IMR-90 (cell line): ENCODE measurements at regions not wholly inside any gene's neighbourhood (a gene's known extent, or its start where the extent isn't known, plus 50 kb on each side); places are given as distances from the start of the nearest gene placed in this dataset.

ENCODE experiments used
- ATAC-seq: fragments of 200-7000 bp; cut with Tn5 transposase; 2 replicates; pipeline ENCODE4 v1.9.1; 2020; ENCODE audit warnings: low read depth, mild to moderate bottlenecking, moderate library complexity
- BruUV-seq: library from RNA; stranded (reverse); fragments of 400-500 nt; replicated peaks from 2 replicates; lab custom pipeline; 2021; lab: Mats Ljungman, UMichigan
- CTCF ChIA-PET: fragments of 300-600 bp; formaldehyde crosslinking; extraction: SDS; loops from one replicate; lab custom pipeline; 2021; ENCODE audit warnings: antibody characterized with exemption; lab: Yijun Ruan, JAX
- POLR2A ChIA-PET: fragments of 300-600 bp; sonication (Branson Sonifier 250); formaldehyde crosslinking; loops from one replicate; lab custom pipeline; 2022; ENCODE audit warnings: antibody characterized with exemption; ENCODE audit not compliant: unreplicated experiment; lab: Charles Lee
- DNase-seq: peaks from one replicate; pipeline ENCODE4 v3.0.0; 2013
- H2AFZ ChIP-seq: replicated peaks from 2 replicates; pipeline ENCODE3; 2013; ENCODE audit warnings: low read length, mild to moderate bottlenecking; ENCODE audit not compliant: poor library complexity
- H2AK5ac ChIP-seq: 2 replicates; pipeline ENCODE4 v1.6.1; 2013; ENCODE audit warnings: low read depth, low read length, inconsistent platforms
- H2AK9ac ChIP-seq: replicated peaks from 2 replicates; pipeline ENCODE3; 2013; ENCODE audit warnings: mild to moderate bottlenecking, low read depth, low read length, moderate library complexity; ENCODE audit not compliant: poor library complexity
- H2BK120ac ChIP-seq: 2 replicates; pipeline ENCODE4 v1.6.1; 2013; ENCODE audit warnings: low read depth, low read length, inconsistent platforms
- H2BK15ac ChIP-seq: 3 replicates; pipeline ENCODE4 v1.6.1; 2013; ENCODE audit warnings: low read depth, low read length, inconsistent platforms
- H2BK20ac ChIP-seq: 2 replicates; pipeline ENCODE4 v1.6.1; 2013; ENCODE audit warnings: low read depth, mild to moderate bottlenecking, inconsistent platforms, low read length, moderate library complexity
- H2BK5ac ChIP-seq: 2 replicates; pipeline ENCODE4 v1.6.1; 2013; ENCODE audit warnings: mild to moderate bottlenecking, low read depth, low read length, inconsistent platforms; ENCODE audit not compliant: poor library complexity, severe bottlenecking
- H3K14ac ChIP-seq: replicated peaks from 2 replicates; pipeline ENCODE4 v1.6.1; 2013; ENCODE audit warnings: low read depth, low read length, inconsistent platforms
- H3K18ac ChIP-seq: 2 replicates; pipeline ENCODE4 v1.6.1; 2013; ENCODE audit warnings: low read depth, low read length, control low read depth
- H3K23ac ChIP-seq: 2 replicates; pipeline ENCODE4 v1.6.1; 2013; ENCODE audit warnings: low read depth, low read length, inconsistent platforms
- H3K27ac ChIP-seq: 2 replicates; pipeline ENCODE4 v1.5.1; 2013; ENCODE audit warnings: mild to moderate bottlenecking, control low read depth, low read length; ENCODE audit not compliant: insufficient read depth
- H3K27me3 ChIP-seq: 2 replicates; pipeline ENCODE4 v1.6.1; 2013; ENCODE audit warnings: low read length; ENCODE audit not compliant: control insufficient read depth, insufficient read depth
- H3K36me3 ChIP-seq: 2 replicates; pipeline ENCODE4 v1.6.1; 2013; ENCODE audit warnings: low read length, mixed read lengths; ENCODE audit not compliant: control insufficient read depth, insufficient read depth
- H3K4ac ChIP-seq: 2 replicates; pipeline ENCODE4 v1.6.1; 2013; ENCODE audit warnings: low read depth, low read length, inconsistent platforms
- H3K4me1 ChIP-seq: 2 replicates; pipeline ENCODE4 v1.6.1; 2013; ENCODE audit warnings: low read length, mixed read lengths; ENCODE audit not compliant: control insufficient read depth, insufficient read depth
- H3K4me2 ChIP-seq: 2 replicates; pipeline ENCODE4 v1.6.1; 2013; ENCODE audit warnings: low read depth, mild to moderate bottlenecking, control low read depth, low read length, moderate library complexity
- H3K4me3 ChIP-seq: 2 replicates; pipeline ENCODE4 v1.5.1; 2013; ENCODE audit warnings: low read depth, mild to moderate bottlenecking, control low read depth, low read length, moderate library complexity; ENCODE audit not compliant: insufficient read depth
- H3K56ac ChIP-seq: 2 replicates; pipeline ENCODE4 v1.6.1; 2013; ENCODE audit warnings: low read length, inconsistent platforms; ENCODE audit not compliant: insufficient read depth; ENCODE audit errors: extremely low read depth
- H3K79me1 ChIP-seq, 2 experiments: 2 replicates each; pipeline ENCODE4 v1.6.1; 2013; ENCODE audit warnings: low read length in 2 of 2, inconsistent platforms in 1 of 2, low read depth in 1 of 2
- H3K9ac ChIP-seq: 2 replicates; pipeline ENCODE4 v1.6.1; 2013; ENCODE audit warnings: low read depth, low read length, control low read depth
- H3K9me1 ChIP-seq: 2 replicates; pipeline ENCODE4 v1.6.1; 2013; ENCODE audit warnings: low read length, inconsistent platforms; ENCODE audit not compliant: insufficient read depth
- H3K9me3 ChIP-seq: 2 replicates; pipeline ENCODE4 v1.6.1; 2013; ENCODE audit warnings: low read length; ENCODE audit not compliant: control insufficient read depth, insufficient read depth
- H4K20me1 ChIP-seq: 2 replicates; pipeline ENCODE4 v1.6.1; 2013; ENCODE audit warnings: low read length, inconsistent platforms; ENCODE audit not compliant: insufficient read depth
- H4K5ac ChIP-seq: 2 replicates; pipeline ENCODE4 v1.6.1; 2013; ENCODE audit warnings: mild to moderate bottlenecking, low read depth, low read length, control low read depth
- H4K8ac ChIP-seq, 2 experiments: 2 replicates each; pipeline ENCODE4 v1.6.1; 2013; ENCODE audit warnings: low read depth in 2 of 2, low read length in 2 of 2, control low read depth in 1 of 2, inconsistent platforms in 1 of 2
- H4K91ac ChIP-seq: 2 replicates; pipeline ENCODE4 v1.6.1; 2013; ENCODE audit warnings: low read depth, low read length, inconsistent platforms; ENCODE audit not compliant: insufficient read depth
- BHLHE40 ChIP-seq: fragments of 150-350 bp; IDR thresholded peaks from 2 replicates; pipeline ENCODE4 v1.6.1; 2016; ENCODE audit warnings: mild to moderate bottlenecking, low read depth, low read length
- CEBPB ChIP-seq: IDR thresholded peaks from 2 replicates; pipeline ENCODE4 v1.6.1; 2012; ENCODE audit warnings: low read depth, low read length, improper control_type of control experiment
- CHD1 ChIP-seq: IDR thresholded peaks from 2 replicates; pipeline ENCODE4 v1.6.1; 2012; ENCODE audit warnings: low read depth, low read length, improper control_type of control experiment
- CTCF ChIP-seq: conservative IDR thresholded peaks from 2 replicates; pipeline ENCODE4 v1.5.1; 2012; ENCODE audit warnings: mild to moderate bottlenecking, low read depth, low read length, improper control_type of control experiment
- ELK1 ChIP-seq: fragments of 150-350 bp; IDR thresholded peaks from 2 replicates; pipeline ENCODE4 v1.6.1; 2016; ENCODE audit warnings: low read depth, mild to moderate bottlenecking, low read length, moderate library complexity, borderline replicate concordance
- FOS ChIP-seq: fragments of 150-350 bp; IDR thresholded peaks from 2 replicates; pipeline ENCODE4 v1.6.1; 2016; ENCODE audit warnings: low read depth, low read length
- MAFK ChIP-seq: IDR thresholded peaks from 2 replicates; pipeline ENCODE4 v1.6.1; 2012; ENCODE audit warnings: low read depth, low read length, improper control_type of control experiment
- MAZ ChIP-seq: IDR thresholded peaks from 2 replicates; pipeline ENCODE4 v1.6.1; 2012; ENCODE audit warnings: low read depth, mild to moderate bottlenecking, low read length, improper control_type of control experiment, moderate library complexity, borderline replicate concordance
- MXI1 ChIP-seq: IDR thresholded peaks from 2 replicates; pipeline ENCODE4 v1.6.1; 2012; ENCODE audit warnings: low read depth, mild to moderate bottlenecking, low read length, moderate library complexity, borderline replicate concordance
- NFE2L2 ChIP-seq: fragments of 150-350 bp; IDR thresholded peaks from 2 replicates; pipeline ENCODE4 v1.6.1; 2016; ENCODE audit warnings: low read depth, mild to moderate bottlenecking, low read length
- POLR2A ChIP-seq: IDR thresholded peaks from 2 replicates; pipeline ENCODE4 v1.6.1; 2012; ENCODE audit warnings: mild to moderate bottlenecking, low read depth, low read length
- RAD21 ChIP-seq: IDR thresholded peaks from 2 replicates; pipeline ENCODE4 v1.6.1; 2012; ENCODE audit warnings: low read length, improper control_type of control experiment
- RCOR1 ChIP-seq: IDR thresholded peaks from 2 replicates; pipeline ENCODE4 v1.6.1; 2012; ENCODE audit warnings: mild to moderate bottlenecking, low read length, improper control_type of control experiment; ENCODE audit not compliant: insufficient replicate concordance
- SMC3 ChIP-seq: fragments of 150-350 bp; IDR thresholded peaks from 2 replicates; pipeline ENCODE4 v1.6.1; 2016; ENCODE audit warnings: low read depth, mild to moderate bottlenecking, antibody characterized with exemption, low read length, moderate library complexity
- WGBS, 2 experiments: methylation state at CpG; one replicate each; pipeline versions ENCODE4 v1.1.5 to v1.1.7; 2013; ENCODE audit warnings: missing lambda C conversion rate in 2 of 2; ENCODE audit not compliant: insufficient read length in 1 of 2; ENCODE audit errors: extremely low coverage in 2 of 2; 5-methylcytosine and 5-hydroxymethylcytosine counted together
- dilution Hi-C: fragments of 300-500 bp; cut with HindIII; formaldehyde crosslinking; loops from one replicate; pipeline ENCODE4 v1.14.3; 2018; ENCODE audit warnings: low sequenced_read_pairs; ENCODE audit not compliant: unreplicated experiment
- in situ Hi-C: fragments of 300-500 bp; cut with MboI; formaldehyde crosslinking; loops from 3 replicates; pipeline ENCODE4 v1.14.3; 2019; ENCODE audit warnings: low sequenced_read_pairs, inconsistent platforms, mixed read lengths
- intact Hi-C: fragments of 100-400 bp; cut with micrococcal nuclease; formaldehyde crosslinking; loops from 2 replicates; pipeline ENCODE4 v1.10.0; 2022
- TF ChIP-seq, protein P1 (sequence below): fragments of 150-350 bp; IDR thresholded peaks from 2 replicates; pipeline ENCODE4 v1.6.1; 2017; ENCODE audit warnings: mild to moderate bottlenecking, antibody characterized with exemption, low read length, low read depth

DNA sequence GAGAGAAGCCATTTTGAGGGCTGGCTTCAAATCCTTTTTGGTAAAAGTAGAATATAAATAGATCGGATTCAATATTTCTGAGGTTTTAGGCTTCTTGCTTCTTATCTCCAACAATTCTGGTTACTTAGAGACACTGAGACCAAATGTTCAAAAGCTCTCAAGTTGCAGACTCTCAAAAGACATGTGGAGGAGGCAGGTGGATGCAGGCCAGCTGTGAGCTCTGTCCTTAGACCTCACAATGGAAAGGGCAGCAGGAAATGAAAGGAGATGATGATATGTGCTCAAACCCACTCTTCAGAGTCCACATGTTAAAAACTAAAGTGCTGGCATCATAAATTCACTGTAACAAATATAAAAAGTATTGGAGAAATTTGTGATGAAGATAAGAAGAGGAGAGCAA is 424.9 kb upstream of the ALCAM start:
- no peak overlapping the region for H2BK20ac ChIP-seq
- H3K27me3 ChIP-seq = no peaks in the 10 kb centered on the region
- H2BK5ac ChIP-seq = no peak overlapping the region
- H2BK120ac ChIP-seq = no peak overlapping the region
- H2AK9ac ChIP-seq = no peak overlapping the region
- H4K91ac ChIP-seq = no peak overlapping the region
- H3K9me3 ChIP-seq = no peaks in the 10 kb centered on the region
- no peak overlapping the region for H3K4me3 ChIP-seq
- dilution Hi-C loops (no loop called here), in situ Hi-C loops (no loop called here), intact Hi-C loops (no loop called here)
- H2AK5ac ChIP-seq = no peak overlapping the region
- H3K4me1 ChIP-seq = no peaks in the 10 kb centered on the region
- no peak overlapping the region for H3K56ac ChIP-seq
- H2AFZ ChIP-seq = no peak overlapping the region
- DNase-seq (no peak), ATAC-seq (no peak)
- no peak overlapping the region for H3K14ac ChIP-seq
- H4K5ac ChIP-seq = no peak overlapping the region
- H3K9ac ChIP-seq = no peak overlapping the region
- TF ChIP-seq BHLHE40 (no peak), CHD1 (no peak), MXI1 (no peak), RAD21 (no peak), ELK1 (no peak), POLR2A (no peak), NFE2L2 (no peak), MAFK (no peak), CTCF (no peak), RCOR1 (no peak), CEBPB (no peak), MAZ (no peak), FOS (no peak), SMC3 (no peak)
- TF ChIP-seq, protein P1, sequence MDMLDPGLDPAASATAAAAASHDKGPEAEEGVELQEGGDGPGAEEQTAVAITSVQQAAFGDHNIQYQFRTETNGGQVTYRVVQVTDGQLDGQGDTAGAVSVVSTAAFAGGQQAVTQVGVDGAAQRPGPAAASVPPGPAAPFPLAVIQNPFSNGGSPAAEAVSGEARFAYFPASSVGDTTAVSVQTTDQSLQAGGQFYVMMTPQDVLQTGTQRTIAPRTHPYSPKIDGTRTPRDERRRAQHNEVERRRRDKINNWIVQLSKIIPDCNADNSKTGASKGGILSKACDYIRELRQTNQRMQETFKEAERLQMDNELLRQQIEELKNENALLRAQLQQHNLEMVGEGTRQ = no peak
- CTCF ChIA-PET = no interaction called here
- no peak overlapping the region for H4K8ac ChIP-seq
- no peak overlapping the region for H3K18ac ChIP-seq
- H3K27ac ChIP-seq = no peak overlapping the region
- no CpG with 5 or more reads among the region's 1 CpG for WGBS, 2 experiments
- no peaks in the 10 kb centered on the region for H3K9me1 ChIP-seq
- no peak overlapping the region for H3K4ac ChIP-seq
- H3K4me2 ChIP-seq = no peak overlapping the region
- no peak overlapping the region for H3K23ac ChIP-seq
- POLR2A ChIA-PET = no interaction called here
- H2BK15ac ChIP-seq = no peak overlapping the region
- no peaks in the 10 kb centered on the region for H3K36me3 ChIP-seq
- H3K79me1 ChIP-seq = no peaks in the 10 kb centered on the region
- no peaks in the 10 kb centered on the region for H4K20me1 ChIP-seq
- no TSS peak for BruUV-seq
